Colon (tissue), 2 donors: ENCODE measurements at regions not wholly inside any gene's neighbourhood (a gene's known extent, or its start where the extent isn't known, plus 50 kb on each side); places are given as distances from the start of the nearest gene placed in this dataset.

Experiments used
- FAIRE-seq: peaks from 2 replicates; lab custom pipeline; 2012; peaks lifted over from hg19 to GRCh38; lab: Jason Lieb, UNC
- donor health status: control.
- donor health status: control.

GRCh38 chr1:94707321-94708298 lies 112.5 kb upstream of the SLC44A3 start:
- FAIRE-seq: no peak

- FAIRE-seq: no peak
Measured at GRCh38 chr1:94702442-94702815, 117.7 kb upstream of the SLC44A3 start.

- FAIRE-seq: no peak
Measured at GRCh38 chr1:94701796-94702441, 118.2 kb upstream of the SLC44A3 start.

- no peak for FAIRE-seq
Measured at GRCh38 chr1:94698759-94699502, 121.2 kb upstream of the SLC44A3 start.

DNA sequence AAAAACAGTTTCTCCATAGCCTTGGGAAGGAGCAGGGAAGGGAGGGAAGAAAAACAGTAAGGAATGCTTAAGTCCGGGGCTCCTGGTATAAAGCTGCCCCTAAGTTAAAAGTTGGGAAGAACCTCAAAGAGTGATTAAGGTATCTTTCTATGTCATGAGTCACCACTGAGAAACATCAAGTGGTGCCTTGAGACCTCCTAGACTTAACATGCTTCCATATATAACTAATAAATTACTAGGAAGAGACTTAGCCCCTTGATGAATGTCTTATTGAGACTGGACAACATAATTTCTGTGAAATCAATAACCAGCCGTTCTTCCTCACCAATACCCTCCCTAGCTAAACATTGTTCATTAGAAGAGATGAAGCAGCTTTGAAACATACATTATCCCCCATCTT lies 121.8 kb upstream of the SLC44A3 start:
- no peak for FAIRE-seq

DNA sequence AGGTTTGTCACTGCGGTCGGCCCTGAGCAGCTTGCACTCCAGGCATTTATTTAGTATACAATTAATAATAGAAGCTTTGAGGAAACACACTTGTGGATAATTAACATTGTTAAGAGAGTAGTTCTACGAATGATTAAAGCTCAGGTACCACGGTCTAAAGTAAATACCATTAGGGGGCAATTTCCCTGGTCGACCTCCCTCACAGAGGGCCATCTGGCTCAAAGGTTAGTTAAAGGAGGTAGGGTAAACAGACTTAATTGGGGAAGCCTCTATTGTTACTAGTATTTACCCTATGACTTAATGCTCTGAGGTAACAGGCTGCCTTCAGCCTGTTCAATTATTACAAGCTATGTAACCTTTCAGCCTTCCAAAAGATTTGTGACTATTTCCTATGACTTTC lies 122.3 kb upstream of the SLC44A3 start:
- no peak for FAIRE-seq

GRCh38 chr1:94694226-94694915 lies 125.8 kb upstream of the SLC44A3 start:
- FAIRE-seq: no peak

GRCh38 chr1:94693435-94693834 lies 126.7 kb upstream of the SLC44A3 start:
- no peak for FAIRE-seq

DNA sequence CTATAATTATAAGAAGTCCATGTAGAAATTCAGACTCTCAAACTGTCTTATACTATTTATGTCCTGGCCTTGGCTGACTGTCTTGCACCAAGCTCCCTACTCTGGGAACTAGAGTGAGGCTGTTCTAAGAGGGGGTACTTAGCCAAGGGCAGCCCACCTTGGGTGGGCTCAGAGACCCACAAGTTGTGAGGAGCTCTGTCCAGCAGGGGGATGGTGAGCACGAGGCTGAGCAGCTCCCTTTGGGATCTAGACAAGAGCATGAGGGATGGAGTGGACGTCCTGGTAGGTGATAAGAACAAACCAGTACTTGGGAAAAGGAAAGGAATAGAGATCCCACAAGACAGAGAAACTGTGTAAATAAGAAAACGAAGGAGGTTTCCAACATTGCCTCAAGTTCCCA lies 127.1 kb upstream of the SLC44A3 start:
- no peak for FAIRE-seq

GRCh38 chr1:94688646-94689045 lies 131.5 kb upstream of the SLC44A3 start:
- FAIRE-seq: no peak

DNA sequence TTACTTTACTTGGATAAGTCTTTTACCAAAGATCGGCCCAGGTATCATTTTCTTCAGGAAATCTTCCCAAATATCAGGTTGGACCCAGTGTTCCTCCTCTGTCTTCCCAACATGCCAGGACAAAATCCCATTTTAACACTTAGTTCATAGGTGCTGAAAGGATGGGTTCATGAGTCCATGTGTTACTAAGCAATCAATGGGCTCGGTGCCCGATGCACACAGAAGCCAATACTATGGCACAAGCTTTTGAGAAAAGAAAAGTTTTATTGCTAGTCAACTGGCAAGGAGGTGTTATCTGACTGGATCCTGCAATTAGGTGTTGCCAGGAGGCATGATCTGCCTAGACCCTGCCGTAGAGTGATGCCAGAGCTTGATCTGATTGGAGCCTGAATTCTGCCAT lies 133.3 kb upstream of the SLC44A3 start:
- FAIRE-seq: no peak

GRCh38 chr1:94684690-94685250 lies 135.4 kb upstream of the SLC44A3 start:
- FAIRE-seq: no peak

DNA sequence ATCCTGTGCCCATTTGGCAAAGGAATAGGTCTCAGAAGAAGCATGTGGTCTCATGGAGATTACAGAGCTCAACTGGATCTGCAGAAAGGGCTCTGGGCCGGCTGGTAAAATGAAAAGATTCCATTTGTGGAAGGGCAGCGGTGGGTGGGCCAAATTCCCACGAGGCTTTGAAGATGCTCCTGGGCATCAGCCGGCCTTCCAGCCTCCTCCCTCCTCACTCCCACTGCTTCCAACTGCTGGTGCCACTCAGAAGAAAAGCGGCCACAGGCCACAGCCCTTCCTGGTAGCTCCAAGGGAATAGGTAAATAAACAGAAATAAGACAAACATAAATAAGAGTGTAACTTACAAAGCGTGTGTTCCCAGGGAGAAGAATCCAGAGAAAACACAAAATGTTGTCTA lies 136.3 kb upstream of the SLC44A3 start:
- FAIRE-seq: no peak

DNA sequence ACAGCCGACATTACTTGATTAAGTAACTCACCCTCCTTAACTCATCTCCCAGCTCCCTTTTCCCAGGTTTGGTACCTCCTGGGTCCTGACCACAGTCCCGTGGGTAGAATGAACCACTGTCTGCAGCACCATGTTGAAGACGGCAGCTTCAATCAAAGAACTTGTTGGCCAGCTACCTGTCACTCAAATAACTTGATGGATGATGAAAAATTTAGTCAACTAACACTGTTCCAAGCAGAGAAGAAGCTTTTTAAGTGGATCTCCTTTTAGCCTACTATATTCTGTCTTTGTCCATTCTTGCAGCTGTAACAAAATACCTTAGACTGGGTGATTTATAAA lies 138.4 kb upstream of the F3 start:
- no peak for FAIRE-seq

GRCh38 chr1:94679332-94680038 lies 137.9 kb upstream of the F3 start:
- no peak for FAIRE-seq

GRCh38 chr1:94678202-94678848 lies 136.8 kb upstream of the F3 start:
- FAIRE-seq: no peak

DNA sequence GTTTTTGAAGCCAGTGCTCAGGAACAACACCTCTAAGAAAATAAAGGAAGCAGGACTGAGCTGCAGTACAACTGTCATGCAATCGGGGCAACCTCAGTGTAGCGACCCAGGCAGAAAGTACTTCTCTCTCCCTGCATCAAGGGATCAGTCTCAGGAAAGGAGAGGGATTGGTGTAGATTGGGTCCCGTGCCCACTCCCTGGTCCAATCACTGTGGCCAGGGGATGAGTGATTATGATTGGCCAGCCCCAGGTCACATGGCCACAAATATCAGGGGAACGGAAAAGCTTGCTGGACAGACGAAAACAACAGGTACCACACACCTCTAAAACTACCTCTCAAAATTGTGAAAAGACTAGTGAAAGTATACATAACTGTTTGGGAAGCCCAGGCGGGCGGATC lies 136.2 kb upstream of the F3 start:
- no peak for FAIRE-seq

DNA sequence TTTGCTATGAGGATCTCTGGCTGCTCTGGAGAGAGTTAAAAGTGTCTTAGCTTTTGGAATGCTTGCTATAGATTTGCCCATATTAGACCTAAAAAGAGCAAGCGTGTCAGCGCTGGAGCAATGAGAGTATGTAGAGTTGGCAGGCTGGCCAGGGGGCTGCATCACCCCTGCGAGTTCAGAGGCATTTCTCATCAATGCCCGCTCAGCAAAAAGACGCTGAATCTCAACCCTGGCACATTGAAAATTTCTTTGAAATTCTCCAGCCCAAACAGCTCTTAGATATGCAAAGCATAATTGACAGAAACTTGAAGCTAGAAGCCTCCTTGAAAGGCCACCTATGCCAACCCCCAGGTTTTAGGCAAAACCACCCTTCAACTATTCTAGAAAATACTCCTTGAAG lies 135.5 kb upstream of the F3 start:
- FAIRE-seq: no peak

GRCh38 chr1:94676686-94677085 lies 135.1 kb upstream of the F3 start:
- no peak for FAIRE-seq

- FAIRE-seq: no peak
Measured at GRCh38 chr1:94675373-94675772, 133.8 kb upstream of the F3 start.

- FAIRE-seq: no peak
Measured at GRCh38 chr1:94674876-94675275, 133.3 kb upstream of the F3 start.
